ENCODE measurements at regions not wholly inside any gene's neighbourhood (a gene's known extent, or its start where the extent isn't known, plus 50 kb on each side); places are given as distances from the start of the nearest gene placed in this dataset.

GRCh38 chr3:88896026-88896425 lies 211.4 kb upstream of the EPHA3 start:
- no peak overlapping the region for H3K27ac ChIP-seq (replicated peaks)
- TF ChIP-seq POLR2AphosphoS5 (IDR thresholded peaks at IDR 0.05; ENCODE audit: low read depth) (no peak), GABPA (IDR thresholded peaks at IDR 0.05; ENCODE audit: low read depth) (no peak), SPI1 (IDR thresholded peaks at IDR 0.05; ENCODE audit: borderline replicate concordance, low read depth) (no peak), REST (IDR thresholded peaks at IDR 0.05; ENCODE audit: insufficient replicate concordance, low read depth) (no peak)
- TF ChIP-seq, protein P1, sequence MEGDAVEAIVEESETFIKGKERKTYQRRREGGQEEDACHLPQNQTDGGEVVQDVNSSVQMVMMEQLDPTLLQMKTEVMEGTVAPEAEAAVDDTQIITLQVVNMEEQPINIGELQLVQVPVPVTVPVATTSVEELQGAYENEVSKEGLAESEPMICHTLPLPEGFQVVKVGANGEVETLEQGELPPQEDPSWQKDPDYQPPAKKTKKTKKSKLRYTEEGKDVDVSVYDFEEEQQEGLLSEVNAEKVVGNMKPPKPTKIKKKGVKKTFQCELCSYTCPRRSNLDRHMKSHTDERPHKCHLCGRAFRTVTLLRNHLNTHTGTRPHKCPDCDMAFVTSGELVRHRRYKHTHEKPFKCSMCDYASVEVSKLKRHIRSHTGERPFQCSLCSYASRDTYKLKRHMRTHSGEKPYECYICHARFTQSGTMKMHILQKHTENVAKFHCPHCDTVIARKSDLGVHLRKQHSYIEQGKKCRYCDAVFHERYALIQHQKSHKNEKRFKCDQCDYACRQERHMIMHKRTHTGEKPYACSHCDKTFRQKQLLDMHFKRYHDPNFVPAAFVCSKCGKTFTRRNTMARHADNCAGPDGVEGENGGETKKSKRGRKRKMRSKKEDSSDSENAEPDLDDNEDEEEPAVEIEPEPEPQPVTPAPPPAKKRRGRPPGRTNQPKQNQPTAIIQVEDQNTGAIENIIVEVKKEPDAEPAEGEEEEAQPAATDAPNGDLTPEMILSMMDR (IDR thresholded peaks at IDR 0.05; ENCODE audit: insufficient read depth, low read length): no peak
- H3K27me3 ChIP-seq (ENCODE audit: insufficient read depth, poor library complexity, severe bottlenecking): no peaks in the 10 kb centered on the region
- DNase-seq (ENCODE audit: low read depth in 1 of 2, low spot score in 1 of 2): no peak
- no peak overlapping the region for H3K4me3 ChIP-seq (replicated peaks; ENCODE audit: insufficient read depth, low read length)

- DNase-seq (ENCODE audit: low read depth in 1 of 2, low spot score in 1 of 2): no peak
- Histone ChIP-seq H3K4me3 (replicated peaks; ENCODE audit: insufficient read depth, low read length) (no peak overlapping the region), H3K27ac (replicated peaks) (no peak overlapping the region), H3K27me3 (ENCODE audit: insufficient read depth, poor library complexity, severe bottlenecking) (no peaks in the 10 kb centered on the region)
- no peak for TF ChIP-seq REST (IDR thresholded peaks at IDR 0.05; ENCODE audit: insufficient replicate concordance, low read depth)
- no peak for TF ChIP-seq SPI1 (IDR thresholded peaks at IDR 0.05; ENCODE audit: borderline replicate concordance, low read depth)
- no peak for TF ChIP-seq GABPA (IDR thresholded peaks at IDR 0.05; ENCODE audit: low read depth)
- TF ChIP-seq, protein P1 (IDR thresholded peaks at IDR 0.05; ENCODE audit: insufficient read depth, low read length): no peak
- TF ChIP-seq POLR2AphosphoS5 (IDR thresholded peaks at IDR 0.05; ENCODE audit: low read depth): no peak
Measured at GRCh38 chr3:88912294-88912877, 195.0 kb upstream of the EPHA3 start.

DNA sequence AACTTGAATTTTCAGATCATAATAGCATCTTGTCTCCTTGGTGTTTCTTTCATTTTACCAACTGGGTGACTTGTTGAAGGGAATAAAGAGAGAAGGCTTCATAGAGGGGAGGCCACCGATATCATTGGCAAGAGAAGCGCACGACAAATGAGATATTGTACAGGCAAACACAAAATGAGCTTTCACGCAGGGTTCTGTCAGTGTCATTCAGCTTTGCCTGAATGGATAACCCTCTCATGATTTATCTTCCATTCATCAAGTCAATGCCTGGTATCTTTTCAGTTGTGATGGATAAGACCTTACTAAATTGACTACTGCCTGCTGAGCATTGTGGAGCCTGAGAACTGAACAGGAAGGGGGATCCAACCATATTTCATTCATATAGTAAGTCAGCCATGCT lies 188.6 kb upstream of the EPHA3 start:
- no peak for DNase-seq (ENCODE audit: low read depth in 1 of 2, low spot score in 1 of 2)
- Histone ChIP-seq H3K27me3 (ENCODE audit: insufficient read depth, poor library complexity, severe bottlenecking) (no peaks in the 10 kb centered on the region), H3K27ac (replicated peaks) (no peak overlapping the region), H3K4me3 (replicated peaks; ENCODE audit: insufficient read depth, low read length) (no peak overlapping the region)
- TF ChIP-seq, protein P1 (IDR thresholded peaks at IDR 0.05; ENCODE audit: insufficient read depth, low read length): no peak
- TF ChIP-seq GABPA (IDR thresholded peaks at IDR 0.05; ENCODE audit: low read depth) (no peak), POLR2AphosphoS5 (IDR thresholded peaks at IDR 0.05; ENCODE audit: low read depth) (no peak), REST (IDR thresholded peaks at IDR 0.05; ENCODE audit: insufficient replicate concordance, low read depth) (no peak), SPI1 (IDR thresholded peaks at IDR 0.05; ENCODE audit: borderline replicate concordance, low read depth) (no peak)
